IPS-20b (cell line): ENCODE measurements at regions not wholly inside any gene's neighbourhood (a gene's known extent, or its start where the extent isn't known, plus 50 kb on each side); places are given as distances from the start of the nearest gene placed in this dataset.

ENCODE experiments used
- H3K27ac ChIP-seq: one replicate; pipeline ENCODE4 v1.5.1; 2013; ENCODE audit warnings: low read length
- H3K27me3 ChIP-seq: 2 replicates; pipeline ENCODE4 v1.6.1; 2013; ENCODE audit warnings: mild to moderate bottlenecking, low read length, inconsistent platforms; ENCODE audit not compliant: insufficient read depth
- H3K36me3 ChIP-seq: 2 replicates; pipeline ENCODE4 v1.6.1; 2013; ENCODE audit warnings: low read depth, mild to moderate bottlenecking, inconsistent platforms, low read length, moderate library complexity; ENCODE audit not compliant: insufficient read depth
- H3K4me1 ChIP-seq: 2 replicates; pipeline ENCODE4 v1.6.1; 2013; ENCODE audit warnings: mild to moderate bottlenecking, control low read depth, inconsistent platforms, low read length, moderate library complexity; ENCODE audit not compliant: insufficient read depth
- H3K4me3 ChIP-seq: 2 replicates; pipeline ENCODE4 v1.5.1; 2013; ENCODE audit warnings: mild to moderate bottlenecking, low read length, inconsistent platforms
- H3K9ac ChIP-seq: 2 replicates; pipeline ENCODE4 v1.6.1; 2013; ENCODE audit warnings: low read depth, mild to moderate bottlenecking, inconsistent platforms, low read length, moderate library complexity
- H3K9me3 ChIP-seq: 2 replicates; pipeline ENCODE4 v1.6.1; 2013; ENCODE audit warnings: mild to moderate bottlenecking, low read depth, low read length, inconsistent platforms; ENCODE audit not compliant: insufficient read depth

- H3K27ac ChIP-seq, result no peak overlapping the region
- no peaks in the 10 kb centered on the region for H3K36me3 ChIP-seq
- no peaks in the 10 kb centered on the region for H3K9me3 ChIP-seq
- no peaks in the 10 kb centered on the region for H3K4me1 ChIP-seq
- no peak overlapping the region for H3K4me3 ChIP-seq
- no peak overlapping the region for H3K9ac ChIP-seq
- H3K27me3 ChIP-seq, result no peaks in the 10 kb centered on the region
Measured at GRCh38 chr13:78215458-78216108, 297.0 kb upstream of the EDNRB start.

DNA sequence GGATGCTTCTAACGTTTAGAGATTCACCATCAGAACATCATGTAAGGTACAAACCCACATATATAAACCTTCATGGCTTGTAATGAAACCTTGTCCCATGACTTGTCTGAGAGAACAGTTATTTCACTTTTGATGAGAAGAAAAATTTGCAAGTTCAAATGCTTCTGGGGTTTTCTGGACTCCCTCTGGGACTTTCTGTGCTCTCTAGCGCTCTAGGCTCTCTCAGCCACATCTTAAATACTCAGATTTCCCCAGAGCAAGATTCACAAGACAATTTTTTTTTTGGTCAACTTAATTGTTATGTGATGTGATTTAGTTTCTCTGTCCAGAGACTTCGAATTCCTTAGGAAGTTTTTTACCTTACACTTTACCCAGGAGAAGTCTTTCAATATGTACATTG, 282.8 kb upstream of the EDNRB start:
- Histone ChIP-seq H3K27ac (no peak overlapping the region), H3K4me1 (no peaks in the 10 kb centered on the region), H3K9me3 (no peaks in the 10 kb centered on the region), H3K4me3 (no peak overlapping the region), H3K36me3 (no peaks in the 10 kb centered on the region), H3K9ac (no peak overlapping the region), H3K27me3 (no peaks in the 10 kb centered on the region)

- Histone ChIP-seq H3K9me3 (no peaks in the 10 kb centered on the region), H3K4me3 (no peak overlapping the region), H3K9ac (no peak overlapping the region), H3K36me3 (no peaks in the 10 kb centered on the region), H3K27ac (no peak overlapping the region), H3K4me1 (no peaks in the 10 kb centered on the region), H3K27me3 (no peaks in the 10 kb centered on the region)
Measured at GRCh38 chr13:78198821-78199220, 280.2 kb upstream of the EDNRB start.

DNA sequence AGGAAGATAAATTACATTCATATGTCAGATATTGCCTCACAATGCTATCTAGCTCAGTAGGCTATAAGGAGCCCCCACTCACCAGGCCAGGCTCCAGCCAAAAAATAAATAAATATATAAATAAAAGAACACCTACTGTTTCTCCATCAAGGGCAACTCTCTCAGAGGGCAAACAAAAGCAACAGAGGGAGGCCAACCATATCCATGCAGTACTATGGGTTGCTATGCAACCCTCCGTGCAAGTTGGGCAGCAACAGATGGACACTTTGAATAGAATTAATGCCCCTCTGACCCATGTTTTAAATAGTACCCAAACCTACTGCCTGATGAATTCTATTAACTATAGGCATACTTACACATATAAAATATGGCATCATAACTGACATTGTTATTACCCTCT, 279.8 kb upstream of the EDNRB start:
- Histone ChIP-seq H3K4me3 (no peak overlapping the region), H3K9me3 (no peaks in the 10 kb centered on the region), H3K9ac (no peak overlapping the region), H3K27ac (no peak overlapping the region), H3K4me1 (no peaks in the 10 kb centered on the region), H3K36me3 (no peaks in the 10 kb centered on the region), H3K27me3 (no peaks in the 10 kb centered on the region)

DNA sequence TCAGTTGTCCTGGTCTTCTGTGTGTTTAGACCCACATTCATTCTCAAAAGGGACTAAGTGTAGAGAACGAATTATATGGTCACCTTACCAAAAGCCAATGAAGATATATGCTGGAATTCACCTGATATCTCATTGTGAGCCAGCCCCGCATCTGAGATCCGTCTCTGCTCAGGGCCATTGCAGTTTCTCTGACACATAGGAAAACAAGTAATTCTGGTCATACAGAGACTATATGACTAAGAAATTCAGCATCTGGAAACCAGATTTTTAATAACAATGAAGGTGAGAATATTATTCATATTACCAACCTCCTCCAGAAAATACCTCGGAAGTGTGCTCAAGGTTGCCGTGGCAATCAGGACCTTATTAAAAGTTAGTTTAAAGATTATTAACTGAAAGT, 278.6 kb upstream of the EDNRB start:
- Histone ChIP-seq H3K4me1 (no peaks in the 10 kb centered on the region), H3K9me3 (no peaks in the 10 kb centered on the region), H3K9ac (no peak overlapping the region), H3K4me3 (no peak overlapping the region), H3K27me3 (no peaks in the 10 kb centered on the region), H3K27ac (no peak overlapping the region), H3K36me3 (no peaks in the 10 kb centered on the region)

DNA sequence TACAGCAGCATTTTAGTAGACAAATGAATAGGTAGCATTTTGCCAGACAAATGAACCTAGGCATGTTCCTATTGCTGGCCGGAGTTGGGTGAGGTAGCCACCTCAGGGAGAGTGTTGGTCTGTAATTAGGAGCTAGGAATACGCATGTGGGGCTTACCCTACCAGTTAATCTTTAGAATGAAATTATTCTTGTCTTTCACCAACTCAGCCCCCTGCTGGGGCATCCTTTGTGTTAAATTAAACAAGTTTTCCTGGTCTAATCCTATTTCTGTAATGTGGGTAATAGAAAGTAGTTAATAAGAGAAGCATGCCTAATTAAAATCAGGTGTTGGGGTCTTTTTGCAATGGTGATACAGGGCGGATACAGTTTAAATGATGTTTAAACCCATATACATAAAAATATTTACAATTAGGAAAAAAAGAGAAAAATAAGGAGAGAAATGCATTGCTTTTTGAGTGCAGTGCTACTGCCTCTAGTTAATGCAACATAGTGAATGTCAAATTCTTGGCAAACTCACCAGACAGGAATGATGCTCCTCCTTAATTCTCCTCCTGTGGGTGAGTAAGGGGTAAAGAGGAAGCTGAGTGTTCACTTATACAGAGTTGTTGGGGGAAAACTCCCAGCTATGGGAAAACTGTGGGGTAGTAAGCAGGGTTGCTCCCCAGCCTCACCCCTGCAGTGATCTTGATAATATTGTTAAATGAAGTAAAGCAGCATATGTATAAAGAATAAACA, 276.4 kb upstream of the EDNRB start:
- Histone ChIP-seq H3K4me3 (no peak overlapping the region), H3K9me3 (no peaks in the 10 kb centered on the region)

DNA sequence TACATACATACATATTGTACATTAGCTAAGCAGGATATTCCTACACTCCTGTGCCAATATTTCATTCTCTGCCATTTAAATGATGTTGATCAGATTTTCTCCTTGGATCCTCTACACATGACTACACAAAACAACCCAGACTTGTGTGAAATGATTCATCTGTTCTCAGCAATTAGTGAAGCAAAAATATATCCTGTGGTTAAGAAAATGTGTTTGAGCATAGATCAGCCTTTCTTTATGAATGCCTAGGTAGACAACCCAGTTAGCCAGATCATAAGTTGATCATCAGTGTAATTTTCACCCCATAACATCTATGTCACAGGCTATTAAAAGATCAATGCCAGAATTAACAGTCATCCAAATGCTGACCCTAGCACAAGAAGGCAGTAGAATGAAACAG, 275.2 kb upstream of the EDNRB start:
- no peaks in the 10 kb centered on the region for H3K27me3 ChIP-seq
- H3K27ac ChIP-seq, result no peak overlapping the region
- H3K4me1 ChIP-seq, result no peaks in the 10 kb centered on the region
- no peak overlapping the region for H3K9ac ChIP-seq
- H3K9me3 ChIP-seq, result no peaks in the 10 kb centered on the region
- no peak overlapping the region for H3K4me3 ChIP-seq
- no peaks in the 10 kb centered on the region for H3K36me3 ChIP-seq

More for the DNA sequence above, 276.4 kb upstream of the EDNRB start:
- Histone ChIP-seq H3K36me3 (no peaks in the 10 kb centered on the region), H3K9ac (no peak overlapping the region), H3K27me3 (no peaks in the 10 kb centered on the region), H3K27ac (no peak overlapping the region), H3K4me1 (no peaks in the 10 kb centered on the region)

GRCh38 chr13:78192716-78193115, 274.1 kb upstream of the EDNRB start:
- H3K9me3 ChIP-seq, result no peaks in the 10 kb centered on the region
- no peak overlapping the region for H3K4me3 ChIP-seq
- no peaks in the 10 kb centered on the region for H3K27me3 ChIP-seq
- H3K9ac ChIP-seq, result no peak overlapping the region
- H3K27ac ChIP-seq, result no peak overlapping the region
- H3K36me3 ChIP-seq, result no peaks in the 10 kb centered on the region
- H3K4me1 ChIP-seq, result no peaks in the 10 kb centered on the region

DNA sequence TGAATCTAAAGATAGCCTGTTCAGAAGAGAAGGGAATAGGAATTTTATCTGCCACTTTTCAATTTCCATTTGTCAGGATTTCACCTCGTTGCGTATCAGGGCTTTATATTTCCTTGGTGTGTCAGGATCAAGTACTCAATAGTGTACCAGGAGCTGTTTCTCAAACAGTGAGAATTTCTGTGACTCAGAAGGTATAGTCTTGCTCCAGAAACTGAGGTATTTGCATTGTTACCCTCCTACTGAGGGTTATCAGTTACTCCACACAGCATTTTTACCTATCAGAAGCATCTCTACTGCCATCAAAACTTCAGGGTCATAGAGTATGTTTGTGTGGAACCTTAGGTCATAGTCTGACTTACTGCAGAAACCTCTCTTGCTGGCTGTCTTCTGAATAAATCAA, 271.7 kb upstream of the EDNRB start:
- Histone ChIP-seq H3K4me3 (no peak overlapping the region), H3K27me3 (no peaks in the 10 kb centered on the region), H3K4me1 (no peaks in the 10 kb centered on the region), H3K9me3 (no peaks in the 10 kb centered on the region), H3K36me3 (no peaks in the 10 kb centered on the region), H3K9ac (no peak overlapping the region), H3K27ac (no peak overlapping the region)

DNA sequence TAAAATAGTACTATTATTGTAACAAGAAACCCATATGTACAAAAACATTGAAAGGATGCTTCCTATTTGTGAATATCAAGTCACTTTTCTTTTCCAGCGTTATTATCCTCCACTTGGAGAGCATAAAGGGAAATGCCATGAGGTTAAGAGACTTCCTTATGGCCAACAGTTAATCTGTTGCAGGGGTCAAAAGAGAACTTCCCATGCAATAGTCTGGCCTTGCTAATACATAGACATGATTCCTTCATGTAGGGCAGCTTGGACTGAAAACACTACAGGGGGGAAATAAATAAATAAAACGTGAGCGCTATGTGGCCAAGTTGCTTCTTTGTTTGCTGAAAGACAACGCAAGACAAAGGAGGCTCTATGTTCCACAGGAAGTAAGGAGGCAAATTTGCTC, 269.1 kb upstream of the EDNRB start:
- H3K27ac ChIP-seq, result no peak overlapping the region
- no peaks in the 10 kb centered on the region for H3K27me3 ChIP-seq
- H3K9me3 ChIP-seq, result no peaks in the 10 kb centered on the region; the same call in 1 of the 2 replicates
- no peak overlapping the region for H3K4me3 ChIP-seq
- no peak overlapping the region for H3K9ac ChIP-seq
- no peaks in the 10 kb centered on the region for H3K4me1 ChIP-seq
- H3K36me3 ChIP-seq, result no peaks in the 10 kb centered on the region

DNA sequence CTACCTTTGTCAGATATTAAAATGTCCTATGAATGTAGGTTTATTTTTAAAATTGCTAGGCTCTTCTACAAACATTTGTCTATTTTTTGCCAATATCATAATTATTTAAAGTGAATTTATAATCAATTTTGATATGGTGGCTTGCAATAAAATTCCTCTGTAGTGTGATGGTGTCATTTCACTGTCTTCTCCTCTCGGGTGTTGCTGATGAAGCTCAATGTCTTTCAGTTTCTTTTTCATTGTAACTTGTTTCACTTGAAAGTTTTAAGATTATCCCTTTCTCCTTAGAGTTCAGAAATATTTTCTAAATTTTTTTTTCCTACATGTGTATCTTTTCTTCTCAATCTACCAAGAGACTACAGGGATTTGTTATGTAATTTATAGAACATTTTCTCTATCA, 267.1 kb upstream of the EDNRB start:
- no peaks in the 10 kb centered on the region; the same call in 1 of the 2 replicates for H3K9me3 ChIP-seq
- H3K27ac ChIP-seq, result no peak overlapping the region
- H3K4me1 ChIP-seq, result no peaks in the 10 kb centered on the region
- no peaks in the 10 kb centered on the region for H3K36me3 ChIP-seq
- no peak overlapping the region for H3K9ac ChIP-seq
- H3K27me3 ChIP-seq, result no peaks in the 10 kb centered on the region
- no peak overlapping the region for H3K4me3 ChIP-seq

- Histone ChIP-seq H3K4me1 (no peaks in the 10 kb centered on the region), H3K9ac (no peak overlapping the region), H3K36me3 (no peaks in the 10 kb centered on the region), H3K9me3 (no peaks in the 10 kb centered on the region; the same call in 1 of the 2 replicates), H3K27me3 (no peaks in the 10 kb centered on the region), H3K27ac (no peak overlapping the region), H3K4me3 (no peak overlapping the region)
Measured at GRCh38 chr13:78183732-78184131, 265.1 kb upstream of the EDNRB start.
